Keratinocyte (primary cell): ENCODE measurements at regions not wholly inside any gene's neighbourhood (a gene's known extent, or its start where the extent isn't known, plus 50 kb on each side); places are given as distances from the start of the nearest gene placed in this dataset.

Source experiments
- CTCF ChIP-seq, 3 experiments: IDR thresholded peaks in 1 of 3; conservative IDR thresholded peaks in 1 of 3; optimal IDR thresholded peaks in 1 of 3; 2 replicates in 2 of 3; 3 replicates in 1 of 3; pipeline versions ENCODE3 to v1.5.1; 2011; ENCODE audit warnings: low read length in 3 of 3, mild to moderate bottlenecking in 3 of 3, moderate library complexity in 2 of 3, control low read depth in 1 of 3, inconsistent platforms in 1 of 3; ENCODE audit not compliant: insufficient read depth in 2 of 3; ENCODE audit errors: extremely low read depth in 1 of 3
- EZH2 ChIP-seq: IDR thresholded peaks from one replicate; pipeline ENCODE4 v1.6.1; 2012; ENCODE audit warnings: inconsistent platforms, mild to moderate bottlenecking, low read length, moderate library complexity

- TF ChIP-seq CTCF (optimal IDR thresholded peaks at IDR 0.05 in 1 of 3, IDR thresholded peaks at IDR 0.05 in 1 of 3, conservative IDR thresholded peaks at IDR 0.05 in 1 of 3; ENCODE audit: extremely low read depth in 1 of 3, insufficient read depth in 2 of 3, low read length in 3 of 3) = no peak
- TF ChIP-seq EZH2 = no peak
Measured at GRCh38 chr2:78602862-78603261, 422.6 kb upstream of the REG3G start.
